ENCODE measurements at regions not wholly inside any gene's neighbourhood (a gene's known extent, or its start where the extent isn't known, plus 50 kb on each side); places are given as distances from the start of the nearest gene placed in this dataset.

- DNase-seq (ENCODE audit: low read depth), result no peak
- no peak overlapping the region for H3K4me3 ChIP-seq (ENCODE audit: low read depth, low read length)
- TF ChIP-seq CTCF (IDR thresholded peaks at IDR 0.05; ENCODE audit: insufficient read depth, low read depth, low read length, missing control alignments), result no peak
Measured at GRCh38 chr12:94057262-94058151, 90.9 kb upstream of the PLXNC1 start.

GRCh38 chr12:94059394-94060368 is 88.7 kb upstream of the PLXNC1 start:
- no peak for TF ChIP-seq CTCF (IDR thresholded peaks at IDR 0.05; ENCODE audit: insufficient read depth, low read depth, low read length, missing control alignments)
- DNase-seq (ENCODE audit: low read depth), result no peak
- H3K4me3 ChIP-seq (ENCODE audit: low read depth, low read length), result no peak overlapping the region

GRCh38 chr12:94062194-94062593 is 86.2 kb upstream of the PLXNC1 start:
- DNase-seq (ENCODE audit: low read depth), result no peak
- TF ChIP-seq CTCF (IDR thresholded peaks at IDR 0.05; ENCODE audit: insufficient read depth, low read depth, low read length, missing control alignments), result no peak
- H3K4me3 ChIP-seq (ENCODE audit: low read depth, low read length), result no peak overlapping the region

GRCh38 chr12:94062796-94063635 is 85.4 kb upstream of the PLXNC1 start:
- no peak for TF ChIP-seq CTCF (IDR thresholded peaks at IDR 0.05; ENCODE audit: insufficient read depth, low read depth, low read length, missing control alignments)

GRCh38 chr12:94070520-94070919 is 77.9 kb upstream of the PLXNC1 start:
- no peak overlapping the region for H3K4me3 ChIP-seq (ENCODE audit: low read depth, low read length)
- TF ChIP-seq CTCF (IDR thresholded peaks at IDR 0.05; ENCODE audit: insufficient read depth, low read depth, low read length, missing control alignments), result no peak
- no peak for DNase-seq (ENCODE audit: low read depth)

More at GRCh38 chr12:94062796-94063635, 85.4 kb upstream of the PLXNC1 start:
- no peak for DNase-seq (ENCODE audit: low read depth)
- H3K4me3 ChIP-seq (ENCODE audit: low read depth, low read length), result no peak overlapping the region

- no peak for DNase-seq (ENCODE audit: low read depth)
- no peak for TF ChIP-seq CTCF (IDR thresholded peaks at IDR 0.05; ENCODE audit: insufficient read depth, low read depth, low read length, missing control alignments)
- H3K4me3 ChIP-seq (ENCODE audit: low read depth, low read length), result no peak overlapping the region
Measured at GRCh38 chr12:94071258-94071657, 77.1 kb upstream of the PLXNC1 start.

Measured in GM12865 (cell line).